ENCODE measurements at regions not wholly inside any gene's neighbourhood (a gene's known extent, or its start where the extent isn't known, plus 50 kb on each side); places are given as distances from the start of the nearest gene placed in this dataset.

GRCh38 chr2:128421286-128421685 is 102.6 kb upstream of the HS6ST1 start:
- intact Hi-C loops (cut with micrococcal nuclease; ENCODE audit: unreplicated experiment) = no loop called here
- ChIA-PET POLR2A (ENCODE audit: low non-redundant PET) (no interaction called here), CTCF (no interaction called here)
- no peaks in the 10 kb centered on the region for H3K36me3 ChIP-seq (ENCODE audit: insufficient read depth, low read length, poor library complexity, severe bottlenecking)
- DNase-seq (ENCODE audit: low spot score) = no peak
- no peaks in the 10 kb centered on the region for H3K9me3 ChIP-seq (ENCODE audit: low read depth, low read length, poor library complexity, severe bottlenecking)
- TF ChIP-seq, protein P1, sequence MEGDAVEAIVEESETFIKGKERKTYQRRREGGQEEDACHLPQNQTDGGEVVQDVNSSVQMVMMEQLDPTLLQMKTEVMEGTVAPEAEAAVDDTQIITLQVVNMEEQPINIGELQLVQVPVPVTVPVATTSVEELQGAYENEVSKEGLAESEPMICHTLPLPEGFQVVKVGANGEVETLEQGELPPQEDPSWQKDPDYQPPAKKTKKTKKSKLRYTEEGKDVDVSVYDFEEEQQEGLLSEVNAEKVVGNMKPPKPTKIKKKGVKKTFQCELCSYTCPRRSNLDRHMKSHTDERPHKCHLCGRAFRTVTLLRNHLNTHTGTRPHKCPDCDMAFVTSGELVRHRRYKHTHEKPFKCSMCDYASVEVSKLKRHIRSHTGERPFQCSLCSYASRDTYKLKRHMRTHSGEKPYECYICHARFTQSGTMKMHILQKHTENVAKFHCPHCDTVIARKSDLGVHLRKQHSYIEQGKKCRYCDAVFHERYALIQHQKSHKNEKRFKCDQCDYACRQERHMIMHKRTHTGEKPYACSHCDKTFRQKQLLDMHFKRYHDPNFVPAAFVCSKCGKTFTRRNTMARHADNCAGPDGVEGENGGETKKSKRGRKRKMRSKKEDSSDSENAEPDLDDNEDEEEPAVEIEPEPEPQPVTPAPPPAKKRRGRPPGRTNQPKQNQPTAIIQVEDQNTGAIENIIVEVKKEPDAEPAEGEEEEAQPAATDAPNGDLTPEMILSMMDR (conservative IDR thresholded peaks at IDR 0.05; ENCODE audit: low read depth, low read length) = no peak
- no peak for TF ChIP-seq EZH2 (IDR thresholded peaks at IDR 0.05; ENCODE audit: borderline replicate concordance, low read depth, low read length, poor library complexity, severe bottlenecking)
- H3K4me1 ChIP-seq (ENCODE audit: insufficient read depth, low read length, poor library complexity, severe bottlenecking) = peaks cover 8% of the 10 kb centered on the region
- H3K4me3 ChIP-seq (ENCODE audit: low read depth, low read length, poor library complexity, severe bottlenecking) = no peak overlapping the region
- BruUV-seq (replicated peaks) = no TSS peak
- H3K27me3 ChIP-seq (replicated peaks; ENCODE audit: insufficient read depth, low read depth, low read length, poor library complexity) = no peaks in the 10 kb centered on the region
- no peak overlapping the region for H3K27ac ChIP-seq (ENCODE audit: low read depth, low read length, poor library complexity, severe bottlenecking)

- Histone ChIP-seq H3K36me3 (ENCODE audit: insufficient read depth, low read length, poor library complexity, severe bottlenecking) (no peaks in the 10 kb centered on the region), H3K4me1 (ENCODE audit: insufficient read depth, low read length, poor library complexity, severe bottlenecking) (peaks cover 8% of the 10 kb centered on the region), H3K4me3 (ENCODE audit: low read depth, low read length, poor library complexity, severe bottlenecking) (no peak overlapping the region), H3K9me3 (ENCODE audit: low read depth, low read length, poor library complexity, severe bottlenecking) (no peaks in the 10 kb centered on the region), H3K27me3 (replicated peaks; ENCODE audit: insufficient read depth, low read depth, low read length, poor library complexity) (no peaks in the 10 kb centered on the region), H3K27ac (ENCODE audit: low read depth, low read length, poor library complexity, severe bottlenecking) (no peak overlapping the region)
- CTCF ChIA-PET = no interaction called here
- POLR2A ChIA-PET (ENCODE audit: low non-redundant PET) = no interaction called here
- intact Hi-C loops (cut with micrococcal nuclease; ENCODE audit: unreplicated experiment) = no loop called here
- no TSS peak for BruUV-seq (replicated peaks)
- TF ChIP-seq EZH2 (IDR thresholded peaks at IDR 0.05; ENCODE audit: borderline replicate concordance, low read depth, low read length, poor library complexity, severe bottlenecking) = no peak
- TF ChIP-seq, protein P1 (conservative IDR thresholded peaks at IDR 0.05; ENCODE audit: low read depth, low read length) = no peak
- no peak for DNase-seq (ENCODE audit: low spot score)
Measured at GRCh38 chr2:128421861-128422311, 103.2 kb upstream of the HS6ST1 start.

DNA sequence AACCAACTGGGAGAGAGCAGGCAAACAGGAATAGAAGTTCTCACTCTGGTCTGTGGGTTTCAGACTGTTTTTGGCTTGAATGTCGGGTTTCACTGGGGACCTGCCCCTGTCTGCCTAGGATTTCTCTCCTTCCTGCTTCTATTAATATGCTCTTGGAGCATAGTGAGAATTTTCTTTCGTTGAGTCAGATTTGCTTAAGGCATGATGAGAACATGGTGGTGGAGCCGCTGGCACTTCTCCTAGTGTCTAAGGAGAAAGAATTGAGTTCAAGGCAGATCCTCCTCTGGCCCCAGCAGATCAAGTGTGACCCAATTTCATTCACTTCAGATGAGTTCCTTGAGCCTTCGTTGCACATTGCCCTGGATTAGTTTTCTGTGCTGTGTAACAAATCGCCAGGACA is 103.9 kb upstream of the HS6ST1 start:
- CTCF ChIA-PET = no interaction called here
- Histone ChIP-seq H3K9me3 (ENCODE audit: low read depth, low read length, poor library complexity, severe bottlenecking) (no peaks in the 10 kb centered on the region), H3K4me3 (ENCODE audit: low read depth, low read length, poor library complexity, severe bottlenecking) (no peak overlapping the region), H3K36me3 (ENCODE audit: insufficient read depth, low read length, poor library complexity, severe bottlenecking) (no peaks in the 10 kb centered on the region), H3K4me1 (ENCODE audit: insufficient read depth, low read length, poor library complexity, severe bottlenecking) (peaks cover 8% of the 10 kb centered on the region), H3K27me3 (replicated peaks; ENCODE audit: insufficient read depth, low read depth, low read length, poor library complexity) (no peaks in the 10 kb centered on the region), H3K27ac (ENCODE audit: low read depth, low read length, poor library complexity, severe bottlenecking) (no peak overlapping the region)
- POLR2A ChIA-PET (ENCODE audit: low non-redundant PET) = no interaction called here
- intact Hi-C loops (cut with micrococcal nuclease; ENCODE audit: unreplicated experiment) = no loop called here
- no peak for TF ChIP-seq EZH2 (IDR thresholded peaks at IDR 0.05; ENCODE audit: borderline replicate concordance, low read depth, low read length, poor library complexity, severe bottlenecking)
- TF ChIP-seq, protein P1 (conservative IDR thresholded peaks at IDR 0.05; ENCODE audit: low read depth, low read length) = no peak
- no peak for DNase-seq (ENCODE audit: low spot score)
- no TSS peak for BruUV-seq (replicated peaks)

Measured in A673 (cell line).